H1 (cell line): ENCODE measurements at regions not wholly inside any gene's neighbourhood (a gene's known extent, or its start where the extent isn't known, plus 50 kb on each side); places are given as distances from the start of the nearest gene placed in this dataset.

Experiments
- CTCF ChIA-PET: fragments of 300-600 bp; sonication (Branson Sonifier 250); formaldehyde crosslinking; loops from one replicate; lab custom pipeline; 2021; ENCODE audit not compliant: partially characterized antibody; lab: Charles Lee
- POLR2A ChIA-PET: fragments of 300-600 bp; sonication (Branson Sonifier 250); formaldehyde crosslinking; loops from one replicate; lab custom pipeline; 2021; ENCODE audit warnings: inconsistent platforms; ENCODE audit not compliant: partially characterized antibody; lab: Charles Lee
- DNase-seq, 2 experiments: peaks; one replicate each; pipeline versions ENCODE4 v3.0.0 to v3.0.0-alpha.2; 2010 to 2022; ENCODE audit warnings: low spot score in 2 of 2, low read depth in 1 of 2, mixed read lengths in 1 of 2
- FAIRE-seq: peaks from 2 replicates; lab custom pipeline; 2011; peaks lifted over from hg19 to GRCh38; lab: Jason Lieb, UNC
- H2AFZ ChIP-seq: 2 replicates; pipeline ENCODE4 v1.8.1; 2012; ENCODE audit warnings: low read length, inconsistent platforms
- H2AK5ac ChIP-seq: 2 replicates; pipeline ENCODE4 v1.6.1; 2013; ENCODE audit warnings: low read depth, low read length
- H2BK120ac ChIP-seq: replicated peaks from 2 replicates; pipeline ENCODE3; 2013; ENCODE audit warnings: low read depth, low read length, inconsistent platforms
- H2BK12ac ChIP-seq: 2 replicates; pipeline ENCODE4 v1.6.1; 2013; ENCODE audit warnings: low read depth, low read length
- H2BK15ac ChIP-seq: 2 replicates; pipeline ENCODE4 v1.6.1; 2013; ENCODE audit warnings: low read length
- H2BK20ac ChIP-seq: 2 replicates; pipeline ENCODE4 v1.6.1; 2013; ENCODE audit warnings: low read length
- H2BK5ac ChIP-seq: 2 replicates; pipeline ENCODE4 v1.6.1; 2013; ENCODE audit warnings: low read depth, low read length
- H3K14ac ChIP-seq: 2 replicates; pipeline ENCODE4 v1.6.1; 2013; ENCODE audit warnings: inconsistent platforms; ENCODE audit not compliant: insufficient read length
- H3K18ac ChIP-seq: 2 replicates; pipeline ENCODE4 v1.6.1; 2013; ENCODE audit warnings: low read length; ENCODE audit errors: extremely low read depth
- H3K23ac ChIP-seq: 2 replicates; pipeline ENCODE4 v1.6.1; 2013; ENCODE audit warnings: inconsistent platforms; ENCODE audit not compliant: insufficient read length
- H3K23me2 ChIP-seq: 2 replicates; pipeline ENCODE4 v1.6.1; 2013; ENCODE audit warnings: low read depth, low read length
- H3K27ac ChIP-seq: 2 replicates; pipeline ENCODE4 v1.6.1; 2011; ENCODE audit warnings: low read depth, low read length, inconsistent platforms
- H3K27me3 ChIP-seq, 4 experiments: replicated peaks in 1 of 4; 1 replicate in 1 of 4; 2 replicates in 3 of 4; pipeline versions ENCODE4 v1.6.1 to v1.8.1; 2011 to 2013; ENCODE audit warnings: low read length in 3 of 4, mild to moderate bottlenecking in 3 of 4, inconsistent platforms in 2 of 4, mixed read lengths in 2 of 4, moderate library complexity in 1 of 4; ENCODE audit not compliant: control insufficient read depth in 3 of 4, insufficient read depth in 3 of 4; ENCODE audit errors: extremely low read depth in 1 of 4
- H3K36me3 ChIP-seq, 4 experiments: 2 replicates each; pipeline versions ENCODE4 v1.6.1 to v1.8.1; 2011 to 2013; ENCODE audit warnings: mild to moderate bottlenecking in 4 of 4, low read length in 3 of 4, moderate library complexity in 2 of 4, control low read depth in 1 of 4, inconsistent platforms in 1 of 4; ENCODE audit not compliant: insufficient read depth in 4 of 4, control insufficient read depth in 2 of 4
- H3K4ac ChIP-seq: replicated peaks from 2 replicates; pipeline ENCODE3; 2013; ENCODE audit warnings: low read length, low read depth, mixed read lengths, inconsistent platforms; ENCODE audit not compliant: insufficient read length
- H3K4me1 ChIP-seq, 4 experiments: replicated peaks in 1 of 4; 1 replicate in 1 of 4; 2 replicates in 3 of 4; pipeline versions ENCODE4 v1.6.1 to v1.8.1; 2011 to 2013; ENCODE audit warnings: low read length in 3 of 4, inconsistent platforms in 2 of 4, mixed read lengths in 1 of 4; ENCODE audit not compliant: insufficient read depth in 4 of 4, control insufficient read depth in 3 of 4
- H3K4me2 ChIP-seq, 2 experiments: 2 replicates each; pipeline versions ENCODE4 v1.6.1 to v1.8.1; 2011 to 2013; ENCODE audit warnings: low read depth in 2 of 2, low read length in 2 of 2, control low read depth in 1 of 2, inconsistent platforms in 1 of 2, mild to moderate bottlenecking in 1 of 2; ENCODE audit not compliant: insufficient read depth in 1 of 2
- H3K4me3 ChIP-seq, 4 experiments: fragments of 200-600, 300-600 bp in 1 of 4; sonication (generic), shearing (Covaris generic), sonication (Bioruptor Twin) in 1 of 4; 2 replicates each; pipeline versions ENCODE4 v1.5.1 to v1.8.1; 2011 to 2016; ENCODE audit warnings: low read length in 4 of 4, low read depth in 3 of 4, control low read depth in 2 of 4, inconsistent platforms in 2 of 4, mild to moderate bottlenecking in 2 of 4, mixed read lengths in 1 of 4, moderate library complexity in 1 of 4; ENCODE audit not compliant: insufficient read depth in 2 of 4; ENCODE audit errors: extremely low read depth in 1 of 4
- H3K56ac ChIP-seq: replicated peaks from 2 replicates; pipeline ENCODE3; 2013; ENCODE audit warnings: low read depth, mild to moderate bottlenecking, mixed read lengths, low read length, inconsistent platforms; ENCODE audit not compliant: insufficient read length
- H3K79me1 ChIP-seq: 2 replicates; pipeline ENCODE4 v1.6.1; 2013; ENCODE audit warnings: low read depth, low read length, control low read depth
- H3K79me2 ChIP-seq, 2 experiments: 2 replicates each; pipeline versions ENCODE4 v1.6.1 to v1.8.1; 2012 to 2013; ENCODE audit warnings: low read length in 2 of 2, mild to moderate bottlenecking in 2 of 2, inconsistent platforms in 1 of 2; ENCODE audit not compliant: insufficient read depth in 2 of 2, control insufficient read depth in 1 of 2
- H3K9ac ChIP-seq, 4 experiments: replicated peaks in 1 of 4; 1 replicate in 1 of 4; 2 replicates in 3 of 4; pipeline versions ENCODE4 v1.6.1 to v1.8.1; 2011 to 2013; ENCODE audit warnings: low read depth in 3 of 4, low read length in 3 of 4, control low read depth in 2 of 4, mild to moderate bottlenecking in 2 of 4, moderate library complexity in 2 of 4, inconsistent platforms in 1 of 4; ENCODE audit errors: extremely low read depth in 1 of 4
- H3K9me3 ChIP-seq, 2 experiments: 2 replicates each; pipeline versions ENCODE4 v1.6.1 to v1.8.1; 2012 to 2013; ENCODE audit warnings: mild to moderate bottlenecking in 2 of 2, moderate library complexity in 2 of 2, control low read depth in 1 of 2, inconsistent platforms in 1 of 2, low read depth in 1 of 2, low read length in 1 of 2, mixed read lengths in 1 of 2; ENCODE audit not compliant: insufficient read depth in 2 of 2
- H4K20me1 ChIP-seq, 2 experiments: replicated peaks in 1 of 2; 2 replicates each; pipeline versions ENCODE3 to v1.8.1; 2011 to 2013; ENCODE audit warnings: inconsistent platforms in 2 of 2, low read length in 2 of 2, mild to moderate bottlenecking in 1 of 2; ENCODE audit not compliant: insufficient read depth in 2 of 2, control insufficient read depth in 1 of 2
- H4K5ac ChIP-seq: 2 replicates; pipeline ENCODE4 v1.6.1; 2013; ENCODE audit warnings: low read length, low read depth, mixed read lengths, inconsistent platforms; ENCODE audit not compliant: insufficient read length
- H4K8ac ChIP-seq: 2 replicates; pipeline ENCODE4 v1.8.0; 2013; ENCODE audit warnings: mild to moderate bottlenecking, moderate library complexity, low read length, inconsistent platforms; ENCODE audit not compliant: insufficient read depth; ENCODE audit errors: extremely low read depth
- H4K91ac ChIP-seq: replicated peaks from 2 replicates; pipeline ENCODE3; 2013; ENCODE audit warnings: low read length, mixed read lengths, inconsistent platforms; ENCODE audit not compliant: insufficient read length
- CTBP2 ChIP-seq: IDR thresholded peaks from 2 replicates; pipeline ENCODE4 v1.7.0; 2011; ENCODE audit warnings: borderline replicate concordance, mild to moderate bottlenecking, moderate library complexity, mixed read lengths, low read length; ENCODE audit not compliant: insufficient read depth, insufficient read length
- TAF7 ChIP-seq: optimal IDR thresholded peaks from 2 replicates; pipeline ENCODE3; 2011; ENCODE audit warnings: low read depth, mild to moderate bottlenecking, inconsistent platforms, low read length, moderate library complexity, borderline replicate concordance
- TBP ChIP-seq: IDR thresholded peaks from 2 replicates; pipeline ENCODE4 v1.6.1; 2011; ENCODE audit warnings: low read depth, low read length, improper control_type of control experiment
- TCF12 ChIP-seq: IDR thresholded peaks from 2 replicates; pipeline ENCODE4 v1.6.1; 2011; ENCODE audit warnings: low read depth, mild to moderate bottlenecking, low read length
- WGBS, 2 experiments: shearing (Covaris generic) in 1 of 2; methylation state at CpG; one replicate each; pipeline versions ENCODE4 v1.1.6 to v1.1.7; 2013 to 2015; ENCODE audit warnings: low lambda C conversion rate in 2 of 2, mixed read lengths in 2 of 2, inconsistent platforms in 1 of 2, low coverage in 1 of 2, missing lambda C conversion rate in 1 of 2; ENCODE audit not compliant: insufficient replicate concordance in 2 of 2, insufficient coverage in 1 of 2, insufficient read length in 1 of 2; ENCODE audit errors: extremely low coverage in 1 of 2, missing lambda C conversion rate in 1 of 2; 5-methylcytosine and 5-hydroxymethylcytosine counted together

DNA sequence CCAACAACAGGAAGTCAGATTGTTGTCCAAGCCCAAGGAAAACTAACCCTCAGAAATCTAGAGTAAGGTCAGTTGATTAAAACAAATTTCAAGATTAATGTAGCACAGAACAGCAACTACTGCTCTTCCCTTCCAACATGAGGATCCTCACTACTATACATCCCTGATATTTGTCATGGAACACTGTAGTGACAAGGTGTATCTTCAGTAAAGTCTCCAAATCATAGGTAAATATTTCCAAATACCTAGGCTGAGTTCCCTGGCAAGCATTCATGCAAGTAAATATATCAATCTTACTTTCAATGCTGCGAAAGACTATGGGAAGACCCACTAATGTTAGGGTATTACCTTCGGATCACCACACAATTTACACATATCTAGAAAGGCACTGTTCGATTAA is 986.9 kb upstream of the ARRDC3 start:
- no peak overlapping the region for H4K8ac ChIP-seq
- DNase-seq = no peak
- no peak overlapping the region for H4K91ac ChIP-seq
- no peaks in the 10 kb centered on the region for H3K79me1 ChIP-seq
- no peak overlapping the region for H2AFZ ChIP-seq
- peaks cover 0 to 5% of the 10 kb centered on the region in 2 experiments; a peak in 1 of 4 replicates for H3K9me3 ChIP-seq
- no peak overlapping the region for H3K4me3 ChIP-seq
- no peaks in the 10 kb centered on the region for H4K20me1 ChIP-seq
- H3K56ac ChIP-seq = no peak overlapping the region
- no peak overlapping the region for H3K23ac ChIP-seq
- H2BK15ac ChIP-seq = no peak overlapping the region
- H3K18ac ChIP-seq = no peak overlapping the region
- H3K23me2 ChIP-seq = no peaks in the 10 kb centered on the region
- no peak overlapping the region for H3K4me2 ChIP-seq
- no peak overlapping the region for H2BK20ac ChIP-seq
- WGBS, 2 experiments = 95% methylated on average over 3 of the region's 3 CpGs; no CpG with 5 or more reads in 1 of the 2 experiments
- H3K9ac ChIP-seq = no peak overlapping the region
- peaks cover 0 to 3% (median 0%) of the 10 kb centered on the region in 4 experiments; a peak in 1 of 7 replicates for H3K4me1 ChIP-seq
- H3K79me2 ChIP-seq = no peaks in the 10 kb centered on the region
- H2BK5ac ChIP-seq = no peak overlapping the region
- FAIRE-seq = no peak
- no peaks in the 10 kb centered on the region for H3K27me3 ChIP-seq
- H4K5ac ChIP-seq = no peak overlapping the region
- H2BK12ac ChIP-seq = no peak overlapping the region
- no peak overlapping the region for H3K14ac ChIP-seq
- TF ChIP-seq TBP (no peak), TAF7 (no peak), CTBP2 (no peak), TCF12 (no peak)
- no peak overlapping the region for H2AK5ac ChIP-seq
- H3K4ac ChIP-seq = no peak overlapping the region
- no peaks in the 10 kb centered on the region for H3K36me3 ChIP-seq
- ChIA-PET POLR2A (no interaction called here), CTCF (no interaction called here)
- H3K27ac ChIP-seq = no peak overlapping the region
- H2BK120ac ChIP-seq = no peak overlapping the region
